ENCODE measurements at regions not wholly inside any gene's neighbourhood (a gene's known extent, or its start where the extent isn't known, plus 50 kb on each side); places are given as distances from the start of the nearest gene placed in this dataset.

DNA sequence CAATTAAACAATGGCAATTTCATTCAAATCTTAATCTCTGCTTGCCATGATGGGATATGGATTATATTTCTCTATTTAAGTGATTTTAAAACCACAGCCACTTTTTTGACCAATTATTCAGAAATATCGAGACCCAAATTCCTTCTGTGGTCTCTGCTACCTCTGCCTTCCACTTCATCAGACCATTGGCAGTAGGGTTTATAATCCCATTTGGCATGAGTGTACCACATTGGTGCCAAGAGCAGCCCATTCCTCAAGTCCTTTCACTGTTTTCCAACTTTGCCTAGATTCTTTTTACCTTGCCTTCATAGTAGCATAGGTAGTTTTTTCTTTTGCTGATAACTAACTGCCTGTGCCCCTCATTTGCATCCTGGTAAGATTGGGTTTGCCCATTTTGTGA lies 319.9 kb downstream of the ARL4A start:
- TF ChIP-seq POLR2A (IDR thresholded peaks at IDR 0.05; ENCODE audit: low read depth, low read length) = no peak
- no peak for TF ChIP-seq POLR2AphosphoS5 (IDR thresholded peaks at IDR 0.05; ENCODE audit: low read depth, low read length)

All from GM12892 (cell line).